ENCODE measurements at regions not wholly inside any gene's neighbourhood (a gene's known extent, or its start where the extent isn't known, plus 50 kb on each side); places are given as distances from the start of the nearest gene placed in this dataset.

- TF ChIP-seq CTCF (IDR thresholded peaks at IDR 0.05) (no peak), EP300 (IDR thresholded peaks at IDR 0.05; ENCODE audit: low read depth) (no peak), POLR2A (IDR thresholded peaks at IDR 0.05) (no peak)
Measured at GRCh38 chr1:88618331-88618730, 65.7 kb upstream of the PKN2 start.
